Nephron (organoid): ENCODE measurements at regions not wholly inside any gene's neighbourhood (a gene's known extent, or its start where the extent isn't known, plus 50 kb on each side); places are given as distances from the start of the nearest gene placed in this dataset.

Experiments
- H3K27ac Mint-ChIP-seq, 3 experiments: 2 replicates each; pipeline ENCODE4 v1.8.0; 2020; ENCODE audit warnings: mixed read lengths in 3 of 3, mild to moderate bottlenecking in 2 of 3, moderate library complexity in 1 of 3
- H3K27me3 Mint-ChIP-seq: 2 replicates; pipeline ENCODE4 v1.8.0; 2021; ENCODE audit warnings: low read depth, mild to moderate bottlenecking, moderate library complexity, mixed read lengths
- H3K36me3 Mint-ChIP-seq: 2 replicates; pipeline ENCODE4 v1.8.0; 2020; ENCODE audit warnings: low read depth, mixed read lengths
- H3K4me1 Mint-ChIP-seq: 2 replicates; pipeline ENCODE4 v1.8.0; 2020; ENCODE audit warnings: mixed read lengths
- H3K4me3 Mint-ChIP-seq, 3 experiments: 2 replicates each; pipeline ENCODE4 v1.8.0; 2020; ENCODE audit warnings: mild to moderate bottlenecking in 3 of 3, mixed read lengths in 3 of 3, moderate library complexity in 2 of 3
- H3K9me3 Mint-ChIP-seq: 2 replicates; pipeline ENCODE4 v1.8.0; 2020; ENCODE audit warnings: mixed read lengths
- CTCF ChIP-seq, 3 experiments: fragments of 200-600 bp; sonication (generic); IDR thresholded peaks; one replicate each; pipeline ENCODE4 v1.5.0; 2021; ENCODE audit warnings: antibody characterized with exemption in 3 of 3; ENCODE audit not compliant: unreplicated experiment in 3 of 3

GRCh38 chr3:27990324-27990723 is 251.1 kb upstream of the CMC1 start:
- H3K4me3 Mint-ChIP-seq: no peak overlapping the region
- H3K36me3 Mint-ChIP-seq: no peaks in the 10 kb centered on the region
- H3K4me1 Mint-ChIP-seq: no peaks in the 10 kb centered on the region
- no peaks in the 10 kb centered on the region for H3K9me3 Mint-ChIP-seq
- TF ChIP-seq CTCF (IDR thresholded peaks at IDR 0.05; ENCODE audit: unreplicated experiment in 3 of 3): no peak
- H3K27ac Mint-ChIP-seq: no peak overlapping the region
- H3K27me3 Mint-ChIP-seq: peaks cover 3% of the 10 kb centered on the region

- no peaks in the 10 kb centered on the region for H3K4me1 Mint-ChIP-seq
Observed at GRCh38 chr3:27990837-27991236, 250.6 kb upstream of the CMC1 start.

GRCh38 chr3:27993051-27993450 is 248.4 kb upstream of the CMC1 start:
- H3K4me3 Mint-ChIP-seq: no peak overlapping the region
- H3K9me3 Mint-ChIP-seq: peaks cover 6% of the 10 kb centered on the region
- peaks cover 3% of the 10 kb centered on the region for H3K27me3 Mint-ChIP-seq

More at GRCh38 chr3:27990837-27991236, 250.6 kb upstream of the CMC1 start:
- Mint-ChIP-seq H3K36me3 (no peaks in the 10 kb centered on the region), H3K27ac (no peak overlapping the region), H3K9me3 (no peaks in the 10 kb centered on the region), H3K27me3 (peaks cover 3% of the 10 kb centered on the region), H3K4me3 (no peak overlapping the region)
- no peak for TF ChIP-seq CTCF (IDR thresholded peaks at IDR 0.05; ENCODE audit: unreplicated experiment in 3 of 3)

GRCh38 chr3:28000608-28001007 is 240.8 kb upstream of the CMC1 start:
- no peaks in the 10 kb centered on the region for H3K27me3 Mint-ChIP-seq
- H3K4me1 Mint-ChIP-seq: no peaks in the 10 kb centered on the region
- peaks cover 8% of the 10 kb centered on the region for H3K9me3 Mint-ChIP-seq
- H3K4me3 Mint-ChIP-seq: no peak overlapping the region
- no peak overlapping the region for H3K27ac Mint-ChIP-seq
- no peaks in the 10 kb centered on the region for H3K36me3 Mint-ChIP-seq
- TF ChIP-seq CTCF (IDR thresholded peaks at IDR 0.05; ENCODE audit: unreplicated experiment in 3 of 3): no peak

More at GRCh38 chr3:27993051-27993450, 248.4 kb upstream of the CMC1 start:
- H3K36me3 Mint-ChIP-seq: no peaks in the 10 kb centered on the region
- no peak for TF ChIP-seq CTCF (IDR thresholded peaks at IDR 0.05; ENCODE audit: unreplicated experiment in 3 of 3)
- no peaks in the 10 kb centered on the region for H3K4me1 Mint-ChIP-seq
- no peak overlapping the region for H3K27ac Mint-ChIP-seq

- H3K27ac Mint-ChIP-seq: no peak overlapping the region
- H3K9me3 Mint-ChIP-seq: no peaks in the 10 kb centered on the region
Observed at GRCh38 chr3:28008235-28008634, 233.2 kb upstream of the CMC1 start.

More at GRCh38 chr3:28008235-28008634, 233.2 kb upstream of the CMC1 start:
- TF ChIP-seq CTCF (IDR thresholded peaks at IDR 0.05; ENCODE audit: unreplicated experiment in 3 of 3): no peak
- no peaks in the 10 kb centered on the region for H3K36me3 Mint-ChIP-seq
- no peaks in the 10 kb centered on the region for H3K27me3 Mint-ChIP-seq
- H3K4me3 Mint-ChIP-seq: no peak overlapping the region
- H3K4me1 Mint-ChIP-seq: no peaks in the 10 kb centered on the region
